RPMI7951 (cell line): ENCODE measurements at regions not wholly inside any gene's neighbourhood (a gene's known extent, or its start where the extent isn't known, plus 50 kb on each side); places are given as distances from the start of the nearest gene placed in this dataset.

Experiments used
- DNase-seq: peaks from one replicate; pipeline ENCODE4 v3.0.0-alpha.2; 2012; ENCODE audit warnings: low read depth

- DNase-seq, result no peak
Measured at GRCh38 chr13:53144826-53145225, 116.2 kb downstream of the OLFM4 start.

DNA sequence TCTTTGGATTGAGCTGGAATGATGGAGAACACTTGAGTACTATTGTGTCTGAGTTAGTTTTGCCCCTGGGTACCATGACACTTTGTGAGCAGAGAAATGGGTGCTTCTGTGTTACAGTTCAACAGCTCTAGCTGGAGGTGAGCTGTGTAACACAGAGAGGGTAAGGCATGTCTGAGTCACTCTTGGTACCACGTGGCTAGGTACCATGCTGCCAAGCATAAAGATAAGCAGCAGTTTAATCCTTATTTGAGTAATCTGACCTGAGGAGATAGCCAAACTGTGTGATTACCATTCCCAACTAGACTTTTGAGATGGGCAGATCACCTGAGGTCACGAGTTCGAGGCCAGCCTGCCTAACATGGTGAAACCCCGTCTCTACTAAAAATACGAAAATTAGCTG, 122.0 kb downstream of the OLFM4 start:
- DNase-seq, result no peak

DNA sequence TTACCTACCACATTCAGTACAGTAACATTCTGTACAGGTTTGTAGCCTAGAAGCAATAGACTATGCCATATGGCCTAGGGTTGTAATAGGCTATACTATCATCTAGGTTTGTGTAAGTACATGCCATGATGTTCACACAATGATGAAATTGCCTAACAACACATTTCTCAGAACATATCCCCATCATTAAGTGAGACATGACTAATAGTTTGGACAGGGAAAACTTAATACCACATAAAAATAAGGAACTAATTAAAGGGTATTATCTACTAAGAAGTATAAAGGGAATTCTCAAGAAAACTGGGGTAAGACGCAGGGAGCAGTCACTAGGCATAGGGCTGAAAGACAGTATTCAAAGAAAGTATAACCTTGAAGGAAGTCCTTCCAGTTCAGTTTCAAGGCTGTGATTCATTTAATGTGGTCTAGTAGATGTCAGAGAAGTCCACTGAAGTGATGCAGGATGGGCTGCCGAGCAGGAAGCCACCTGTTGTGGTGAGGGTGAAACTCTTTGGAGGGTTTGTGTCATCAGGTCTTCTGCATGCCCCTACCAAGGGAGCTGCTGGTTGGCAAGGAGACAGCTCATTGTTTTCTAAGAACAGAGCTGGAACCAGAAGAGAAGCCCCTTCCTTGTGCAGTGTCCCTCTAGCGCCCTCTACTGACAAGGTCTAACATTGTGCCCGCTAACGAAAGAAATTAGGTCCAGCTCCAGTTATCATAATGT, 122.9 kb downstream of the OLFM4 start:
- DNase-seq, result no peak

DNA sequence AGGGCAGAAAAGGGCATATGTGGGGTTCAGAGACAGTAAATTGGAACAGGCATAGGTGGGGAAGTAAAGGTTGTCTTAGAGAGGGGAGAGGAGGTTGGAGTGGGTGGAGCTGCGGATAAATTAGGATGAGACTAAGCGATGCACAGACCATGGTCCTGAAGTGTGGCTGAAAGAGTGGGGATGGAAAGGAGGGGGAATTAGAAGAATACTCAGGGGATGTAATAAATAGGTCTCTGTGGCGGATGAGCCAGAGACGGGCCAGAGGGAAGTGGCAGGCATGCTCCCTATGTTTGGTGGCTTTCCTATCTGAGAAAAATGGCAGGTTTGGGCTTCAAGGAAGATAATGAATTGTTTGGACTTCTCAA, 123.4 kb downstream of the OLFM4 start:
- no peak for DNase-seq

DNA sequence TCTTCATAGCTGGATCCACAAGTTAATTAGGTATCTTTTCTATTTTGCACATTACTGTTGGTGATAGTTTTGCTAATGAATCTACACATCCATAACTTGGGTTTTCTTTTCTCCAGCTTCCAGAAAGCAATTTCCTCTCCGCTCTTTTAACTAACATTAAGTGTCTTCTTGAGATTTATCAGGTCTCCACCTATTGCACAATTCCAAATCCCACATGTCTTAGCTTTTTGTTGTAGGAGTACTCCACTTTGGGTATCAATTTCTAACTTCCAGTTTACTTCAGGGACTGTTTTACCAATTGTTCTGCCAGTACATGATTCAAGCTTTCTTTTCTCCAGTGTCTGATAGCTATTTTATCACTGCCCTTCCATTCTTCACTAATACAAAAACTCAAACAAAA, 129.6 kb downstream of the OLFM4 start:
- DNase-seq, result no peak

DNA sequence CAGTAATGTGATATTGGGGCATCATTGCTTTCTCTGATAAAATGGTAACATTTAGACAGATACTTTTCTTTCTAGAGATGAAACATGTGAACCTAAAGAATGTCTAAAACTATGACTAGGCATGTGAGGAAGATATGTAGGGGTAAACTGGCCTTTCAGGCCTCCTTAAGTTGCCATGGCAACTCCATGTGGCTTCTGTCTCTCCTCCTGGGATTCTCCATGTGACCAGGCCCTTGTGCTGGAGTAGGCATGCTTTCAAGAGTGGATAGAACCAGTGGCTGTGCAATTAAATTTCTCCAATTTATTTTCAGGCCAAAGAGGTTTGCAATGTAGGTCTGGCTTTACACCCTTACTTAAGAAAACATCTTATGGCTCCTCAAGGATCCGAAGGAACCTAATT, 130.8 kb downstream of the OLFM4 start:
- no peak for DNase-seq

GRCh38 chr13:53160211-53160610, 131.6 kb downstream of the OLFM4 start:
- DNase-seq, result no peak

- no peak for DNase-seq
Measured at GRCh38 chr13:53161251-53161650, 132.6 kb downstream of the OLFM4 start.

DNA sequence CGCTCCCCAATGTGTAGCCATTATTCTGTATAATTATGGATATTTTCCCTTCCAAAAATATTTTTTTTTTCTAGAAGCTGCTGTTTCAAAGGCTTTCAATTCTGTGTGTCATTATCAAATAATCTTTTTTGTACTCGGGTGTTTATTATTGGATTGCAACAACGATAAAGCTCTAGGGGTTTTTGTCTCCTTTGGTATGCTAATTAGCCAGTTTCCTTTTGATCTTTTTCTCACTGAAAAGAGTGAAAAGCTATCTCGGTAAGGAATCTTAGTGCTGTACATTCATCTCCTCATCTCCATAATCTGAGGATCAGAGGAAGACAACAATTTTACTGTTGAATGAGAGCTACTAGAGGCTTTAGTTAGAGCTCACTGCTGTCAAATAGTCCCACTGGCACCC, 136.6 kb downstream of the OLFM4 start:
- no peak for DNase-seq

- no peak for DNase-seq
Measured at GRCh38 chr13:53167561-53167960, 138.9 kb downstream of the OLFM4 start.

GRCh38 chr13:53170910-53171309, 142.3 kb downstream of the OLFM4 start:
- DNase-seq, result no peak

DNA sequence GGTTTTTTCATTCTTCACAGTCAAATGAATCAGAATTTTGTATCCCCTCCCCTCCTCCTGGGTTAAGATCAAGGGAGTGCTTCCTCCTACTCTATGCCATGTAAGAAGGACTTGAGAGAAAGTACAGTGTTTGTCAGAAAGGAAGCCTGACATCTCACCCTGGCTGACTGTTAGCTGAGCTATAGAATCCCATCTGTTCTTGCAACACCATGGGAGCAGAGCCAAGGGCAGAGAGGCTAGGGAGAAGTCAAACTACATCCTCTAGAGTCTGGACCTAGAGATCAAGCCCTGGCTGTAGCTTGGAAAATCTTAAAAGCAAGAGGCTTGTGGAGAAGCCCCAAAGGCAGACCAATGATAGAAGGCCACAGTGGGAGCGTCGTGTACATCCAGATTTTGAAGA, 145.9 kb downstream of the OLFM4 start:
- no peak for DNase-seq

- DNase-seq, result no peak
Measured at GRCh38 chr13:53180684-53181083, 152.1 kb downstream of the OLFM4 start.

DNA sequence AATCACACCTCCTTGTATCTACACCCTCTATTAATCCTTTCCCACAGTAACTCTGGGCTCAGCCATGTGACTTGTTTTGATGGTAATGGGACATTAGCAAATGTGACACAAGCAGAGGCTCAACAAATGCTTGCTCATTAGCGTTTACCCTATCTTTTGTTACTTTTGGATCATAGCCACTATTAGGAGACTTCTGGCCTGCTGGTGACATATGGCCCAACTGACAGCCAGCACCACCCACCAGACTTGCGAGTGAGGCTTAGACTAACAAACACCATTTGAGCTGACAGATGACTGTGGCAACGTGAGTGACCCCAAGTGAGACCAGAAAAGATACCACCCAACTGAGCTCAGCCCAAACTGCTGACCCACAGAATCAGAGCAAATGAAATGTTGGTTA, 154.1 kb downstream of the OLFM4 start:
- no peak for DNase-seq

GRCh38 chr13:53188120-53188519, 159.5 kb downstream of the OLFM4 start:
- DNase-seq, result no peak

DNA sequence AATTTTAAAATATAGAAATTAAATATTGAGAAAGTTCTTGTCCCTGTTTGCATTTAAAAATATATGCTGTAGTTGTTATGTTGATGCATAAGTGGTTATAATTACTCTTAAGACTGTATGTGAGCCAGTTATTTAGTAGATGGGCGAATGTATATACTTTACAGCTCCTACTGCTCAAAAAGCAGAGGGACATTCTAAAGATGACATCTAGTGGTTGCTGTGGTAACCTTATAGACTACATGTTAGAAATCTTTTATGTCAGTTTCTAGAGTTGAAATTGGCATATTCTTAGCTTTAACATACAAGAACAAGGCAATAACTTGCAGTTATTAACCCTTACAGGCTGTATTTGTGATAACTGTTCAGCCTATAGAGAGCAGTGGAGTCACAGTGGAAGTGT, 160.5 kb downstream of the OLFM4 start:
- DNase-seq, result no peak

- DNase-seq, result peak; percentile 53
Measured at GRCh38 chr13:53191091-53191490, 162.5 kb downstream of the OLFM4 start.

DNA sequence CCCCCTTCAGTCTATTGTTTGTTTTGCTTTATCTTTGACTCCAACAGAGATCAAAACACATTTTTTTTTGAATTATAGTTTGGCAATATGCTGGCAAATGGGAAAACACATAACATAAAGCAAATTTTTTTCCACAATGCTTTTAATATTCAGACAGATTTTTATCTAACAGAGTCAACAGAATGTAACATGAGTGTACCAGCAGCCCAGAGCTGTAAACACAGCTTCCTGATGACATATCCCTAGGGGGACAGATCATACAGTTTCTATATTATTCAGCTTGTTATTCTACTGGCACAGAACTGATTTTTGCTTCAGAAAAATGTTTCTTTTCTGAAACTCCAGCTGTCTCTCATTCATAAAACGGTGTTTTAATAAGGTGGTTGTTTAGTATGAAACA, 168.8 kb downstream of the OLFM4 start:
- no peak for DNase-seq

- no peak for DNase-seq
Measured at GRCh38 chr13:53198017-53198416, 169.4 kb downstream of the OLFM4 start.

- DNase-seq, result no peak
Measured at GRCh38 chr13:53198736-53199135, 170.1 kb downstream of the OLFM4 start.

GRCh38 chr13:53200075-53200474, 171.5 kb downstream of the OLFM4 start:
- DNase-seq, result no peak

- no peak for DNase-seq
Measured at GRCh38 chr13:53200498-53201453, 172.2 kb downstream of the OLFM4 start.
